Inferior parietal cortex (tissue), 1 donor: ENCODE measurements at regions not wholly inside any gene's neighbourhood (a gene's known extent, or its start where the extent isn't known, plus 50 kb on each side); places are given as distances from the start of the nearest gene placed in this dataset.

Source experiments
- DNase-seq: peaks from one replicate; pipeline ENCODE4 v3.0.0-alpha.2; 2016; ENCODE audit errors: extremely low spot score

DNA sequence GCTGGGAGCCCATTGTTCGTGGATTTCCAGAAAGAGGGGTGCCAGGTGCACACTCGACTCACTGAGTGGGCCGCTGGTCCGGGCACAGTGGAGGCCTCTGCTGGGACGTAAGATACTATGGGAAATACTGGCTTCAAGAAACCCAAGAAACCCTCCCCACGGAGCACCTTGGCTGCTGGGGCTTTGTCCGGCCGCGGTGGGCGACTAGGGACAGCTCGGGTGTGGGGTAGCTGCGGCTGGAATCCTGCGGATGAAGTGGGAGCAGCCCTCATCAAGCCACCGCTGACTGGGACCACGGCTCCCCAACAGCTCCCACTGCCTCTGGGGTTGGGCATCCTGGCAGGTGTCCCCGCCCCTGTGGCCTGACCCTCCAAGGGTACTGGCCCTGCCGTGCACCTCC lies 69.5 kb upstream of the GATA5 start:
- no peak for DNase-seq

DNA sequence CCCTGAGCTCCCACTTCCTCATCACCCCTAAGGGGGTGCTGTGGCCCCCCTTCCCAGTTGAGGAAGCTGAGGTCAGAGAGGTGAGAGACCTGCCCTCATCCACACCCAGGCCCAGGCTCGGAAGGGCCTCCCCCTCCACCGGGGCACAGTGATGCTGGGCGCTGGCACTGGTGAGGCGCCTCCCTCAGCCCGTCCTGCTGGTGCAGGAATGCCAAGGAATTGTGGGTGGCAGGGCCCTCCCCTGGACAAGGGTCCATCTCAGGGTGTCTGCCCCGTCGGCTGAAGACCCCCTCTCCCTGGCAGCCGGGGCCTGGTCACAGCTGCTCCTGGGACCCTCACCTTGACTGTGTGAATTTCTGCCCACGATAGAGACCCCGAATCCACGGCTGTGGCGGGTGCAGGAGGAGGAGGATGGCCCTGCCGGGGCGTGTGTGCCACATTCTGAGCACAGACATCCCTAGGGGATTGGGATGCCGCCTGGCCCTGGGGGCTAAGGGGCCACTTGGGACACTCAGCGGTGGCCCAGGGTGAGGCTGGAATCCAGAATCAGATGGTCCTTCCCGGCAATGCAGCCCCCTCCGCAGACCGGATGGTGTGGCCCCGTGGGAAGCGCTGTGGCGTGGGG lies 70.2 kb upstream of the GATA5 start:
- no peak for DNase-seq

DNA sequence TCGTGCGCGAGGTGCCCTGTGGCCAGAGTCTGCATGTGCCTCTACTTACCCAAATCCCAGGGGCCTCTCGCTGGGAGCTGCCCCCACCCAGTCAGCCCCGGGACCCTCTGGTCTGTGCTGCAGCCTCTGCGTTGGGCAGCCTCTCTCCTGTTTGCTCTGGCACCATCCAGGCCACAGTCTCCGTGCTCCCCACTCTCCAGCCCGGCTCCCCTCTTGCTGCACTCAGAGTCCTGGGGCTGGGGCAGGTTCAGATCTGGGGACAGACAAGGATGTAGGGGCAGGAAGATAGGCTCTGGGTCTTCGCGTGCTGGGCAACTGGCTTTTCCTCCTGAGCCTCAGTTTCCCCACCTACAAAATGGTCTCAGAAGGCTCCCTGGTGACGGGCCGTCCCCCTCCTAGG lies 70.8 kb upstream of the GATA5 start:
- no peak for DNase-seq

DNA sequence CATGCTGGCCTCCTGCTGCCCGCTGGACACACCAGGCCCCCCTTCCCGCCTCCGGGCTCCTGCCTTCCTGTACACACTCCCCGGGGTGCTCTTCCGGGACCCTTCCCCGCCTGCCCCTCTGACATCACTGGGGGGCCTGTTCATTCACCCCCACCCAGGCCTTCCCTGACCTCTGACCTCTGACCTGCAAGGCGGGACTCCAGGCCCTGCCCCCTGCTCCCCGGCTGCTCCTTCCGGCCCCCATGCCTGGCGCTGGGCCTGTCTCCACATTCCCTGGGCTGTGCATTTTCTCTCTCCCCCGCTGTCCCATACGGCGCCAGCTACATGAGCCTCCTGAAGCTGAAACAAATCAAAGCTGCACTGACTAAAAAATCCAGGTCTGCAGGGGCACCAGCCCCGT lies 71.6 kb upstream of the GATA5 start:
- no peak for DNase-seq

DNA sequence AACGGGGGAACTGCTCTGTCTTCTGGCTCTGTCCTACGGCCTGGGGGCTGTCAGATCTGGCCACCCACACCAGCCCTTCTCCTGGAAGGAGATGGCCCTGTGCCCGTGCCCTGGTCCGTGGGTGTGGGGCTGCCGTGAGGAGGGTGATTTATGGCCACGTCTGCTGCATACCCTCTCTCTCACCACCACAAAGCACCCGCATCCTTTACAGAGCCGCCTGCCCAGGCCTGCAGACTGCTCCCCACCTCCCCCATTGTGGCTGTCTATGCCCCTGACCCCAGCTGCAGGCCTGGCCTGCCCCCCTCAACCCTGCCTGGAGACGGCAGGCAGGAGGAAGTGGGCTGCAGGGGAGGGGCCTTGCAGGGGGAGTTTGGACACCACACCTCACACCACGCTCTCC lies 72.7 kb upstream of the GATA5 start:
- DNase-seq, result no peak

DNA sequence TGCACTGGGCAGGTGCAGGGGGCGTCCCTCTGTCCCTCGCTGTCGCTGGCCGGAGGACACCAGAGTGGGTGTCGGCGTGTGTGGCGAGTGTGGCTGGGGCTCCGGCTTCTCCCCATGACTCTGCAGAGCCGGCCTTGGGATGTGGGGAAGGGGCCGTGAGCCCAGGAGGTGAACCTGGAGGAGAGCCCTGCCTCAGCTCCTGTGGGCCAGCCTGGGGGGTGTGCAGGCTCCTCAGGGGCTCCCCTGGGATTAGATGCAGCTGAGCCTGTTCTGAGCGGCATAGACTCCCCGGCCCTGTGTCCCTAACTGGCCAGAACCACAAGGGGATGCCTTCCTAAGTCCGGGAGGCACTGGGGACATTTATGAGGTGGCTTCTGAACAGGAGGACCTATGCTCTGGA lies 73.2 kb upstream of the GATA5 start:
- no peak for DNase-seq

DNA sequence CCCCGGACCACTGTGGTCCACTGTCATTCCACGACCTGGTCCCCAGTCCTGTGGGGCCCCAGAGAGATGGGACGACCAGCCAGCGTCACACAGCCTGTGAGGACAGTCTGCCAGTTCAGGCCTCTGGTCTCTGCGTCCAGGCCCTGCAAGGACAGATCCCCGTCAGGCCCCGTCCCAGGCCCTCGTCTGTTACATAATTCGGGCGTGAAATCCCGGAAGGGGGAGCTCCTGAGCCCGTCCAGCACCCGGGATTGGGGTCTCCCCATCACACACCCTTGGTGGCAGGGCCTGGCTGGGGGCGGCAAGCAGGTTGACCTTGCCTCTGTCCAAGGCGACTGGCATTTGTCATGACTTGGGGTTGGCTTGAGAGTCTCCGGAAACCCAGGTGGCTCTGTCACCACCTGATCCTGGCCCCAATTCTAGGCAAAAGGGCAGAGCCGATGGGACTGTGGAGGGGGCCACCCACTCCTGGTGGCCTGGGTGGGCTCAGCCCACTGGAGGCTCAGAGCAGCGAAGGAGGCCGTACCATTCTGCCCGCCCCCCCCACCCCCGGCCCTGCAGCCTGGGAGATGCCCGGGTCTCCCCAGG lies 73.8 kb upstream of the GATA5 start:
- no peak for DNase-seq

DNA sequence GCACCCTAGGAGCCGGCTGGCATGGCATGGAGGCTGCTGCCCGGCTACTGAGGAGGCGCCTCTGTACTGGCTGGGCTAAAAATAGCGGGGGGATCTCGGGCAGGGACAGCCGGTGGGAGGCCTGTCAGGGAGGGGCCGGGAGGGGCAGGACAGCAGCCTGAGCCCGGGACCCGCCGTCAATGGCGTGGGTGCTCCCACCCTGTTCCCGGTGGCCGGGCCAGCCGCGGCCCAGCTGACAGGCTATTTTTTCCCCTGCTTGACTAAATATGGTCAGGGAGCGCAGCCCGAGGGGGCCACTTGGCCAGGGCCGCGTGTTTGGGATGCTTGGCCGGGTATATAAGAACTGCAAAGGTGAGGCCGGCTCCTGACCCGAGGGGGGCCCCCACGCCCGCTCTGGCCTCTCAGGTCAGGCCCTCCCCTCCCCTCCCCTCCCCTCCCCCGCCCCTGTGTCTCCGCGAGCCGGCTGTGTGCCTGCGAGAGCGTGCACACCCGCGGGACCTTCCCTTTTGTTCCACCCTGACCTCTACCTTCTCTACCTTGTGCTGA lies 74.4 kb upstream of the GATA5 start:
- DNase-seq, result no peak

DNA sequence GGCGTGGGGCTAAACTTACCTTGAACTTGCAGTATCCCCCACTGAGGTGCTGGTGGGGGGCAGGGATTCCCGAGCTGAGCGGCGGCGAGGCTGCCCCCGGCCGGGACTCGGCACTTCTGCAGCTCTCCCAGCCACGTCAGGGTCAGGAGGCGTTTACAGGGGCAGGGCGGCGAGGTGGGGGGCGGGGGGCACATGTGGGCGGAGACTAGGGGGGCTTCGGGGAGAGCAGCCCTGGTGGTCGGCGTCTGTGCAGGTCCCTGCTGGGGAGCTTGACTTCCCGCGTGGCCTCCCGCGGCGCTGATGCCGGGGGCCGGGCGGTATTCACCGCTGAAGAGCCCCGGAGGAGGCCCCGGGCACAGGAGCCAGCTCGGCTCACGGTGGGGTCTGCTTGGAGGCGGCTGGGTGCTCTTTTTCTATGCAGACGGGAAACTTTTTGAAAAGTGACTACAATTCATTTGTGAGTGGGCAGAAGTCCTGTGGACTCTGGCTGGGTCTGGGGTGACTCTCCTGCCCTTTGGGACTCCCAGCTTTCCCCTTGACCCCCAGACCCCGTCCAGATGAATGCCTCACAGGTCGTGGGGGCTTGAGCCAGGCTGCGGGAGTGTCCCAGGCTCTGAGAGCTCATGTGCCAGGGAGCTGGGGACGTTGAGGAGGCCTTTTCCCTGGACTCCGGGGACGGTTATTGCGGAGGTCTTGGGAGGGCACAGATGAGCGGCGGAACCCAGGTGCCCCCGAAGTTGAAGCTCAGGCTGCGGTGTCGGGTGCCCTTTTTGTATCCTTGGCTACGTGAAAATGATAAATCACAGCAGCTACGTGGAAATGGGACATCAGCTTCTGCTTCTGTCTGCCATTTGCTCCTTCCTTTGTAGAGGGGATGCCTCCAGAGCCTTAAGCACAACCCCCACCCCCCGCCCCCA lies 75.9 kb upstream of the GATA5 start:
- DNase-seq, result no peak

DNA sequence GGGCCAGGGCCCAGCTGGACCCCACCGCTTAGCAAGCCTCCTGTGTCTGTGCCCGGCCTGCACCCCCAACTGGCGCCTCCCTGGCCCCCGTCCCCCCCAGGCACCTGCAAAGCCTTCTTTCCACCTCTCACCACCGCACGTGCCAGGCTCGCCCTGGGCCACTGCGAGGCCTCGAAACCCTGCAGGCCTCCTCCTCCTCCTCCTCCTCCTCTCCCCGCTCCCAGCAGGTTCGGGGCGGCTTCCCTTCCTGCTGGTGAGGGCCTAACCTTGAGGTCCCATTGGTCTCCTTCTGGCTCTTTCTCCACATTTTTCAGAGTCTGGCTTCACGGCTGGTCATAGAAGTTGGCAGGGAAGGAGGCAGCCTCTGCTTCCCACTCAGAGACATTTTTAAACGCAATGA lies 76.8 kb upstream of the GATA5 start:
- DNase-seq, result no peak

DNA sequence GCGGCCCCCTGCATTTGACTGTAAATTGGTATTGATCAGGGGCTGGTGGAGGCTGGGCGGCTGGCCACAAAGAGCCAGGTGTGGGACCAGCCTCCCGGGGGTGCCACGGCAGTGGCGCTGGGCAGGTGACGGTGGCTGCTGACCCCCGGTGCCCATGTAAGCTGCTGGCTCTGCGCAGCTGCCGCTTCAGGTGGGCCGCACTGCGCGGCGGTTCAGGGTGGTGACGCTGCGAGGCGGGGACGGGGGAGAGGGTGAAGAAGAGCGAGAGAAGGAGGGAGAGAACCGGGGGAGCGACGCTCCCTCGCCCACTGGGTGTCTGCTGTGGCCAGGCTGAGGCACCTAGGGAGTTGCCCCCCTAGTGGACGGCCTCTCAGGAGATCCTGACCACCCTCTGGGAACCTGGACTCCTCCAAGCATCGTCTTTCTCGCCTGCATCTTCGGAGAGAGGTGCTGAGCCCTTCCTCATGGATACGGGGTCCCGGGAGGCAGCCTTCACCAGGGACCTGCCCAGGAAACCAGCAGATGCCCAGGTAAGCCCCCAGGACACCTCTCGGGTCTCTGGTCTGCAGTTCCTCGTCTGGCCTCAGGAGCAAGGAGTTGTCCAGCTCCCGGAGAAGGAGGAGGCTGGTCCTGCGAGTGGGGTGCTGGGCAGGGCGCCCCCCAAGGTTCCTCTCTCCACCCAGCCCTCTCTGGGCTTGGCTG lies 77.5 kb upstream of the GATA5 start:
- DNase-seq, result no peak

DNA sequence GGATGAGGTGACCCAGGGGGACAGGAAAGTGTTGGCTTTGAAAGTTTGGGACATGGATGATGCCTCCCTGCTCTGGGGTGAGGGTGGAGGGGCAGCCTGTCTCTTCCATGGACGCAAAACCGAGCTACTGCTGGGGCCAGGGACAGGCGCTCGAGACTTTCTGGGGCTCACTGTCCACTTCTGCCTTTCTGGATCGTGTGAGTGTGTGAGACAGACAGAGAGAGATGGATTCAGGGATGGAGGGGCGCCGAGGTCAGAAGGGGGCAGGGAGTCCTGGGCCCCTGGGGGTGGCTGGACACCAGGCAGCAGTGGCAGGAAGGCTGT lies 78.0 kb upstream of the GATA5 start:
- DNase-seq, result no peak

DNA sequence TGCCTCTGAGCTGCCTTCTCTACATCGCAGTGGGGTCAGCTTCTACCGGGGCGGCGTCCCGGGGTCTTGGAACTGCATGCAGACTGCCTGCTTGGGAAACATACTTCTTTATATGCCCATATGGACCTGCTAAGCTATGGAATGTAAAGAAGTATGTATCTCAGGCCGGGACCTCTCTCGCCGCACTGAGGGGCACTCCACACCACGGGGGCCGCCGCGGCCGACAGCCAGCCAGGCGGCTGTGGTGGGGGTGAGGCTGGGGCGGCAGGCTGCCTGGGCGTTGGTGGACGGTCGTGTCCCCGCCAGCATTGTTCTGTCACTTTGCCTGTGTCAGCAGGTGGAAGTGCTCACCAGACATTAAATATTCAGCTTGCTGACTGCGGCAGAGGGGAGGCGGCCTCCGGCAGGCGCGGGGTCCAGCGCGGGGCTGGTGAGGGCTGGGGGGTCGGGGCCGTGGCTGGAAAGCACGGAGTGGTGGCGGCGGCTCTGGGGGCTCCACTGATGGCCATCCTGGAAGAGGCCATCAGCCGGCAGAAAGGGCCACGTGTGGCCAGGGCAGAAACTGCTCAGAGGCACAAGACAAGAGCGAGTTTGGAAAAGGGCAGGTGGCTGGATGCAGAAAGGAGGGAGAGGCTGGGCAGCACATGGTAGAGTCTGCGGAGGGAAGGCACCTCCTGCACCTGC lies 78.6 kb upstream of the GATA5 start:
- DNase-seq, result no peak

DNA sequence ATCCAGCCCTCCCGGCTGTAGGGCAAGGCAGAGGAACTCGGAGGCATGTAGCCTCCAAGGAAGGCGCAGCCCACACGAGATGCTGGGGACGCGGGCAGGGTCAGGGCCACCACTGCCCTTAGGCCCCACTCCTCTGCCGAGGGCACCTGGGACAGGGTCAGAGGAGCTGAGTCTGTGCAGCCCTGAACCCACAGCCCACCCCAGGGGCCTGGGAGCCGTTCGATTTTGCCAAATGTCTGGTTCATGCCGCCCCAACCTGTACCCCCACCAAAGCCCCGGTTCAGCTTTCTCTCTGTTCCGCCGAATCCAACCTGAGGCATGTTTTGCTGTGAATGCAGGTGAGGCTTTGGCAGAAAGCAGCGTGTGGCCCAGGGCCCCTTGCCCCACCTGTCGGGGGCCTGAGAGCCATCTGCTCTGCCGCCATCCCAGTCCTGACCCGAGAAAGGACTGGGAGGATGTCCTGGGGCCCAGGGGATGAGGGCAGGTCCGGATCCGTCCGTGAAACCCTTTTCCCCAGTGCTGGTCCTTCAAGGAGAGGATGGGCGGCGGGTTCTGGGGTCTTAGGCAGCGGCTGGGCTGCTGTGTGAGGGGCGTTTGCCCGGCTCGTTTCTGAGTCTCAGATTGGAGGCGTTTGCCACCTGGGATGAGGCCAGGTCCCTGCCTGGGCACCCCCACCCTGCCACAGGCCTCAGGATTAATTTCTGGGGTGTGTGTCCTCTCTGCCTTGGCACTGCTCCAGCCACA lies 79.3 kb upstream of the GATA5 start:
- DNase-seq, result no peak

DNA sequence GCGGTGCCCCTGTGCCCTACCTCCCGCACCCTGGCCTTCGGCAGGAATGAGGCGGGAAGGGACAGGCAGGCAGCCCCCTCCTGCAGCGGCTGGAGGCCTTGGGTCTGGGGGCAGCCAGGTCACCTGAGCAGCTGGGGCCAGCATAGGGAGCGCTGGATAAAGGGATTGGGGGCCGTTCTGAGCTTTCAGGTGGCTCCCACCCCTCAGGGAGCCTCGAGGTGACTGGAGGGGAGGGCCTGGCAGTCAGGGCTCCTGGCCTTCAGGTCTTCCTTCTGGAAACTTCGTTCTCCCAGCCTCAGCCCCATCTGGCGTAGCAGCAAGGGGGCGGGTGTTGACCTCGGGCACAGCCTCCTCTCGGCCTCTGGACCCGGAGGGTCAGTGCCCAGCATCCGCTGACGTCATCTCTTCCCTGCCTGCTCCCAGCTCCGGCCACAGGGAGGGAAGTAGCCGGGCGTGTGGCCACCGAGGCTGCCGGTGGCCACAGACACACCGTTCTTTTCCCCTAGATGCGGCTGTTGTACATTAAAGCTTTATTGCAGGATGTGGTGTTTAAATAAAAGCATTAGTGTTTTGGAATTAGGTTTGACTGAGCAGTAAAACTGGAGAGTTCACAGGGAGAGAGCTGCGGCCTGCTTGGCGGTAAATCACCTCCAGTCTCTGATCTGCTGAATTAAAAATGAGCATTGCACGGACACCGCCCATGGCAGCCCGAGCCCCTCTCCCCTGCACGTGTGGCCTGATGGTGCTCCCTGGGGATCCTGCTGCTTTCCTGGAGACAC lies 80.0 kb upstream of the GATA5 start:
- no peak for DNase-seq

DNA sequence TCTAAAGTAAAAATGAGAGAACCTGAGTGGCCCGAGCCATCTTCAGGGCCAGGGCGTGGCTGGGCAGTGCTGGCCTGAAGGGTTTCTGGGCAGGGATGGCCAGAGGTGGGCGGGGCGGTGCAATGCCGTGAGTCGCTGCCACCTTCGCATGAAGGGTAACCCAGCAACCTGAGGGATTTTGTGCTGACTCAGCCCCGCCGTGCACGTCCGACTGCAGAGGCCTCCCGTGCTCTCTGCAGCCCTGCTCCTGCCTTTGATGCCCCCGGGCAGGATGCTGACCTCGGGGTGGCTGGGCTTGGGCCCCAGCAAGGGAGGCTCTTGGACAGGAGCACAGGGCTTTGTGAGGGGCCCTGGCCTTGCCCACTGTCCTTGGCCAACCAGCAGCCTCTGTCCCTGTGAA lies 81.7 kb upstream of the GATA5 start:
- no peak for DNase-seq

DNA sequence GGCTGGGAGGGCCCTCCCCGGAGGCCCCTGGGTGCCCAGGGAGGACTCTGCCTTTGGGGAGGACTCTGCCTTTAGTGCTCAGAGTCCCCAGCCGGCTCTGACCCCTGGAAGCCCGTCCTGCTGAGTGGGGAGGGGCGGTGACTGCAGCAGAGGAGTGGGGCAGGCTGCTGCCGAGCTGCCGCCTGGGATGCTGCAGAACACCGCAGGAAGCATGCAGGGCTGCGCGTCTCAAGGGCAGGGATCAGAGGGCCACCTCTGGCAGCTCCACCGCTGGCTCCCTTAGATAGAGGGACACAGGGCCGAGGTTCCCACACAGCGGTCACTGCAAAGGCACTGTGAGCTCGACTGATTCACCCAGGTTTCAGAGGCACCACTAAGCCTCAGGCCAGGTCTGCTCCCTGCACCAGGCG lies 82.2 kb upstream of the GATA5 start:
- DNase-seq, result no peak

DNA sequence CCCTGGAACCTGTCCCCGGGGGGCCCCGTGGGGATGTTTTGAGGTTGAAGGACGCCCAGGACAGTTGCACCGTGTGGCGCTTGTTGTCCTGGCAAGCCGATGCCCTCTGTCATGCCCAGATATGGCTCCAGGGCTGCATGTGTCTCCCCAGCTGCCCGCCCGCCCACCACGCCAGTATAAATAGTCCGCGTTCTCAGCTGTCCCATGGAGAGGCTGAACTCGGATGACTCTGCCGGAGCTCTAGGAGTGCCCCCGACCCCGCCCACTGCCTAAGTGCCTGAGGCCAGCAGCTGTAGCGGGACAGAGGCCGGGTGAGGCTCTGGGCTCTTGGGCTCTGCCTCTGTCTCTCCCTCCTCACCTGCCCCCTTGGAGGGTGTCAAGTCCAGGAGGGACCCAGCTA lies 83.0 kb upstream of the GATA5 start:
- DNase-seq, result no peak

DNA sequence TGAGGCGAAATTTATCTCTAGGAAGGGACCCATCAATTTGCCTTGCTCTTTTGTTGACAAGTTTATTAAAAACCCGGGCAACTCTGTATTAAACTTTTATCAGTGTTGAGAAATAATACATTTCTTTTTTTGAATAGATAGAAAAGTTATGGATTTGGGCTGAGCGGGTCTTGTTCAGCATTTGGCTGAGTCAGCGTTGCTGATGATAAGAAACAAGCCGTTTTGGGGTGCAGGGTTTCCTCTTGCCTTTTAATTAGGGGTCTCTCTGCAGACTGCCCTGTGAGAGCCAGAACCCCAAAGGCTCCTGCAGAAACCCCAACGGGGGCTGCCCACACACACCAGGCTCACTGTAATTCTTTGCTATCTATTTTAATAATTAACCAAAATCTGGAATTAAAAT lies 82.1 kb upstream of the SLCO4A1 start:
- DNase-seq, result no peak

DNA sequence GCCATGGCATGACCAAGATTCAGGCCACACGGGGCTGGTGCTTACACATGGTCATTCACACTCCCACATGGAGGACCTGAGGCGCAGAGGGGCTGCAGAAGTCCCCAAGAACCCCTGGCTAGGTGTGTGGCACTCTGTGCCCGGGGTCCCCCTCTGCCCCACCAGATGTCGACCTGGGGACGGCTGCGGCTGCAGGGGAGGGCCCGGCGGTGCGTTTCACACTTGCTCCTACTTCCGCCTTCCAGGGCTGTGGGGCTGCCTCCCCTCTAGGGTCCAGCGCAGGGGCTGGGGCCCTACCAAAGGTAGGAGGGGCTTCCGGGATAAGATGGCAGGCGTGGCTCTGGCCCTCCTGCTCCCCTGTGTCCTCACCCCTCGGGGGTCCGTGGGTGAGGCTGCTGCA lies 81.1 kb upstream of the SLCO4A1 start:
- no peak for DNase-seq
